ENCODE measurements at regions not wholly inside any gene's neighbourhood (a gene's known extent, or its start where the extent isn't known, plus 50 kb on each side); places are given as distances from the start of the nearest gene placed in this dataset.

DNA sequence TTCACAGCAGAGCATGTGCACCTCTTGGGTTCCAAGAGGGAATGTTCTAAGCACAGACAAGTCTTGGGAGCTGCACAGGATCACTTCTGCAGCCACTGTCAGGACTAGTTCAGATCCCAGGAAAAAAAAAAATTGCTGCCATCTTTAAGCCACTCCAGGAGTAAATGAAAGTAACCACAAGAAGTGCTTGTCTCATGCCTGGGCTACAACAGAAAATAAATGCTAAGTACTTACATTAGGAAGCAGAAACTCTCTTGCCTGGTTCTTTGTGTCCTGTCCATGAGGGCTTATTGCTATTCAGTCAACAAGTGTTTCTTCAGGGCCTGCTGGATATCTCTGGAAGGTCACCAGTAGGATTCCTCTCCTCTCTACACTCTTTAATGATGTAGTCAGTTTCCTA lies 176.1 kb downstream of the KTN1 start:
- POLR2A ChIA-PET = no interaction called here

DNA sequence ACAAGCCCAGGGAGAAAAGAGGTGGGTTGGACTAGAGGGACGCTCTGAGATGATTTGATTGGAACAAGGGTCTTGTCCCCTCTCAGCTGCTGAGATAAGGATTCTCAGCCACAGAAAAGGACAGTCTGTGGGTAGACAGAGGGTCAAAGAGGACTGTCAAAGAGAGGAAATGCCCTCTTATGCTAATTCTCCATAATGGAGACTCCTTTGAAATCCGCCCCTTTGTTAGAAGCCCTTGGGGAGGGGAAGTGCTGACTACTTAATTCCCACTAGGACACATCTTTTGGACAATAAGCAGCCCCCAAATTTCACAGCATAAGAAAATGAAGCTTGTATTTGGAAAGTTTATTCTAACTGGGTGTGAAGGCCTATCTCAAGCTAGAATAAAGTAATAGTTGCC lies 176.6 kb downstream of the KTN1 start:
- H3K27me3 ChIP-seq (ENCODE audit: control insufficient read depth, insufficient read depth, low read length) = peaks cover 9% of the 10 kb centered on the region
- ChIA-PET POLR2A (no interaction called here), CTCF (interaction anchor here (0.7 kb wide), 1 partner anchor 717 kb away, joined by 4 read pairs; no protein-coding TSS in a partner anchor)
- H3K27ac ChIP-seq (ENCODE audit: low read depth, low read length) = no peak overlapping the region
- no peak for DNase-seq (ENCODE audit: low read depth, low spot score)
- TF ChIP-seq, protein P1, sequence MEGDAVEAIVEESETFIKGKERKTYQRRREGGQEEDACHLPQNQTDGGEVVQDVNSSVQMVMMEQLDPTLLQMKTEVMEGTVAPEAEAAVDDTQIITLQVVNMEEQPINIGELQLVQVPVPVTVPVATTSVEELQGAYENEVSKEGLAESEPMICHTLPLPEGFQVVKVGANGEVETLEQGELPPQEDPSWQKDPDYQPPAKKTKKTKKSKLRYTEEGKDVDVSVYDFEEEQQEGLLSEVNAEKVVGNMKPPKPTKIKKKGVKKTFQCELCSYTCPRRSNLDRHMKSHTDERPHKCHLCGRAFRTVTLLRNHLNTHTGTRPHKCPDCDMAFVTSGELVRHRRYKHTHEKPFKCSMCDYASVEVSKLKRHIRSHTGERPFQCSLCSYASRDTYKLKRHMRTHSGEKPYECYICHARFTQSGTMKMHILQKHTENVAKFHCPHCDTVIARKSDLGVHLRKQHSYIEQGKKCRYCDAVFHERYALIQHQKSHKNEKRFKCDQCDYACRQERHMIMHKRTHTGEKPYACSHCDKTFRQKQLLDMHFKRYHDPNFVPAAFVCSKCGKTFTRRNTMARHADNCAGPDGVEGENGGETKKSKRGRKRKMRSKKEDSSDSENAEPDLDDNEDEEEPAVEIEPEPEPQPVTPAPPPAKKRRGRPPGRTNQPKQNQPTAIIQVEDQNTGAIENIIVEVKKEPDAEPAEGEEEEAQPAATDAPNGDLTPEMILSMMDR (IDR thresholded peaks at IDR 0.05; ENCODE audit: low read depth, low read length) = no peak
- no peak overlapping the region for H3K4me3 ChIP-seq (ENCODE audit: low read depth, low read length)
- no peaks in the 10 kb centered on the region for H3K9me3 ChIP-seq (ENCODE audit: control insufficient read depth, insufficient read depth, low read length)

More for the DNA sequence above, 176.1 kb downstream of the KTN1 start:
- no peak for DNase-seq (ENCODE audit: low read depth, low spot score)
- Histone ChIP-seq H3K27ac (ENCODE audit: low read depth, low read length) (no peak overlapping the region), H3K27me3 (ENCODE audit: control insufficient read depth, insufficient read depth, low read length) (peaks cover 9% of the 10 kb centered on the region), H3K4me3 (ENCODE audit: low read depth, low read length) (no peak overlapping the region), H3K9me3 (ENCODE audit: control insufficient read depth, insufficient read depth, low read length) (no peaks in the 10 kb centered on the region)
- TF ChIP-seq, protein P1 (IDR thresholded peaks at IDR 0.05; ENCODE audit: low read depth, low read length) = no peak
- CTCF ChIA-PET = interaction anchor here (0.7 kb wide), 1 partner anchor 718 kb away, joined by 4 read pairs; no protein-coding TSS in a partner anchor

DNA sequence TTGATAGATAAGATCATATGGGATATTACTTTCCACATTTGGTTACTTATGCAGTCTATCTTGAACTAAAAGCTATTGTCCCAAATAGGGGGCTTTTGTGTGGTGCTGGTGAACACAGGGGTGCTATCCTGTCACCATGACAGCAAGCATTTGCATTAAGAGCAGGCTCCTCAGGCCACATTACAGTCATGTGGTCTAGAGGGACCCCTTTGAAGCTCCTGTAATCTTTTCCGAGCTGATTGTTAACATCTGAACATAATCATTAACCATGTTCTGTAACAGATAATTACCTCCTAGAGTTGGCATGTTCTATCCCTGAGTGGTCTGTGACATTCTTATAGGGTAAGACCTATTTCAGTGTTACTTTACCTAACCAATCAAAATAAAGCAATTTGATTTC lies 178.8 kb downstream of the KTN1 start:
- TF ChIP-seq, protein P1 (IDR thresholded peaks at IDR 0.05; ENCODE audit: low read depth, low read length) = no peak

DNA sequence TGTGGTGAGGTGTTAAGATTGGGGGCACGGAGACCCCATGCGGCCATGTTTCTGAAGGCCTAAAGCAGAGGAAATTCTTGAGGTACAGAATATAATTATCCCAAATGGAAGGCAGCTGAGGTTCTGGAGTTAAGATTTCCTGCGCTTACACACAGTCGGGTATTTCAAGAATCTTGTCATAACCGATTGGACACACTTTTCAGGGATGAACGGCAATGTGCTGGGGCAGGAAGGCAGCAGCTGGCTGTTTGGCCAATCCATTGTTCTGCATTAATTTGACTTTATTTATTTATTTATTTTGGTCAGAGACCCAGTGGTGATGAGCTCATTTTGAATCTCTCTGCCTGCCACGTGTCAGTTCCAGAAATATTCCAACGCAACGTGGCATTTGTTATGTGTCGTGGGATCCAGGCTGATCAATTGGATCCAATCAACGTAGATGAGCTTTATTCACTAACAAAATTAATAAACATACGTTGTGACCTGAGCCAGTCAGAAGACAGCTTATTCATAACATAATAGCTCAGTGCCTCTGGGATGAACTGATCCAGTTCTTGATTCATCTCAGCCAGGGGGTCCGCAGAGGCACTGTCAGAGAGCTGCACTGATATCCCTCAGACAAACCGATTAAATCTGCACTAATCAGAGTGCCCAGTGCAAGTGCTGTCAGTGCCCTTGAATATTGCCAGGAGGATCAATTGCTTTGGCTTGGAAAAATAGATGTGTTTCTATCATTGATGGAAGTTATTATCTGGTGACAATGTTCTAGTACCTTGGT lies 181.0 kb downstream of the KTN1 start:
- H3K27me3 ChIP-seq (ENCODE audit: control insufficient read depth, insufficient read depth, low read length) = peaks cover 16% of the 10 kb centered on the region
- ChIA-PET POLR2A (no interaction called here), CTCF (no interaction called here)
- TF ChIP-seq, protein P1 (IDR thresholded peaks at IDR 0.05; ENCODE audit: low read depth, low read length) = no peak
- DNase-seq (ENCODE audit: low read depth, low spot score) = no peak
- H3K4me3 ChIP-seq (ENCODE audit: low read depth, low read length) = no peak overlapping the region
- H3K27ac ChIP-seq (ENCODE audit: low read depth, low read length) = no peak overlapping the region
- no peaks in the 10 kb centered on the region for H3K9me3 ChIP-seq (ENCODE audit: control insufficient read depth, insufficient read depth, low read length)

More for the DNA sequence above, 178.8 kb downstream of the KTN1 start:
- ChIA-PET POLR2A (no interaction called here), CTCF (no interaction called here)
- Histone ChIP-seq H3K9me3 (ENCODE audit: control insufficient read depth, insufficient read depth, low read length) (no peaks in the 10 kb centered on the region), H3K27me3 (ENCODE audit: control insufficient read depth, insufficient read depth, low read length) (peaks cover 18% of the 10 kb centered on the region), H3K4me3 (ENCODE audit: low read depth, low read length) (no peak overlapping the region), H3K27ac (ENCODE audit: low read depth, low read length) (no peak overlapping the region)
- DNase-seq (ENCODE audit: low read depth, low spot score) = no peak

DNA sequence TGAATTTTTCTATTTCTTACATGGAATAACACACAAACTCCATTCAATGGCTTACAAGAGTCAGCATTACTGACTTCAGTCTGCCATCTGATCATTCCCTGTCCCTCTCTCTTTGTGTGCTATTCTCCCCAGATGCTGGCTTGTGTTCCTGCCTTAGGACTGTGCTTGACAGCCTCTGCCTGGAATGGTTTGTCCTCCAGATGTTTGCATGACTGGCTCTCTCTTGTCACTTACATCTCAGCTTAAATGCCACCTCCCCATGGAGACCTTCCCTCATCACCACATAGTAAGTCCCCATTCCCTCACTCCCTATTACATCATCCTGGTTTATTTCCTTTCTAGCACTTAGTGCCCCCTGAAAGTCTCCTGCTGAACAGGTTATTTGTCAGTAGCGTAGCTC lies 181.6 kb downstream of the KTN1 start:
- Histone ChIP-seq H3K9me3 (ENCODE audit: control insufficient read depth, insufficient read depth, low read length) (no peaks in the 10 kb centered on the region), H3K27ac (ENCODE audit: low read depth, low read length) (no peak overlapping the region), H3K27me3 (ENCODE audit: control insufficient read depth, insufficient read depth, low read length) (peaks cover 16% of the 10 kb centered on the region), H3K4me3 (ENCODE audit: low read depth, low read length) (no peak overlapping the region)
- POLR2A ChIA-PET = no interaction called here
- no peak for DNase-seq (ENCODE audit: low read depth, low spot score)
- TF ChIP-seq, protein P1 (IDR thresholded peaks at IDR 0.05; ENCODE audit: low read depth, low read length) = no peak
- CTCF ChIA-PET = no interaction called here

Measured in AG04450 (cell line).